A673 (cell line): ENCODE measurements at regions not wholly inside any gene's neighbourhood (a gene's known extent, or its start where the extent isn't known, plus 50 kb on each side); places are given as distances from the start of the nearest gene placed in this dataset.

Experiments used
- BruUV-seq: library from RNA; stranded (reverse); fragments of 400-500 nt; replicated peaks from 2 replicates; lab custom pipeline; 2021; lab: Mats Ljungman, UMichigan
- CTCF ChIA-PET: fragments of 300-600 bp; sonication (Branson Sonifier 250); formaldehyde crosslinking; loops from one replicate; lab custom pipeline; 2022; ENCODE audit warnings: antibody characterized with exemption; lab: Charles Lee
- POLR2A ChIA-PET: fragments of 300-600 bp; sonication (Branson Sonifier 250); formaldehyde crosslinking; loops from one replicate; lab custom pipeline; 2022; ENCODE audit warnings: antibody characterized with exemption; ENCODE audit not compliant: low non-redundant PET; lab: Charles Lee
- DNase-seq: peaks from one replicate; pipeline ENCODE4 v3.0.0-alpha.2; 2015; ENCODE audit warnings: low spot score
- H3K27ac ChIP-seq: fragments of 200-600 bp; sonication (generic); 2 replicates; pipeline ENCODE4 v1.5.1; 2016; ENCODE audit warnings: mixed run types, low read depth, mild to moderate bottlenecking, mixed read lengths, antibody characterized with exemption, low read length; ENCODE audit not compliant: poor library complexity, severe bottlenecking
- H3K27me3 ChIP-seq: fragments of 200-600 bp; sonication (generic); replicated peaks from 2 replicates; pipeline ENCODE4 v1.6.1; 2017; ENCODE audit warnings: mixed run types, low read depth, mild to moderate bottlenecking, mixed read lengths, antibody characterized with exemption, low read length; ENCODE audit not compliant: insufficient read depth, poor library complexity
- H3K36me3 ChIP-seq: fragments of 200-600 bp; sonication (generic); 2 replicates; pipeline ENCODE4 v1.6.1; 2016; ENCODE audit warnings: mixed run types, mild to moderate bottlenecking, mixed read lengths, antibody characterized with exemption, low read length; ENCODE audit not compliant: insufficient read depth, poor library complexity, severe bottlenecking
- H3K4me1 ChIP-seq: fragments of 200-600 bp; sonication (generic); 2 replicates; pipeline ENCODE4 v1.6.1; 2017; ENCODE audit warnings: mixed run types, mild to moderate bottlenecking, mixed read lengths, antibody characterized with exemption, low read length; ENCODE audit not compliant: insufficient read depth, poor library complexity, severe bottlenecking
- H3K4me3 ChIP-seq: fragments of 200-600 bp; sonication (generic); 2 replicates; pipeline ENCODE4 v1.5.1; 2016; ENCODE audit warnings: low read depth, mixed run types, mild to moderate bottlenecking, mixed read lengths, low read length; ENCODE audit not compliant: poor library complexity, severe bottlenecking
- H3K9me3 ChIP-seq: fragments of 200-600 bp; sonication (generic); 2 replicates; pipeline ENCODE4 v1.6.1; 2016; ENCODE audit warnings: mixed run types, low read depth, mild to moderate bottlenecking, mixed read lengths, antibody characterized with exemption, low read length; ENCODE audit not compliant: poor library complexity, severe bottlenecking
- EZH2 ChIP-seq: fragments of 200-600 bp; sonication (generic); IDR thresholded peaks from 2 replicates; pipeline ENCODE4 v1.6.1; 2017; ENCODE audit warnings: borderline replicate concordance, low read depth, mild to moderate bottlenecking, mixed read lengths, antibody characterized with exemption, low read length; ENCODE audit not compliant: poor library complexity, severe bottlenecking
- intact Hi-C: fragments of 100-400 bp; cut with micrococcal nuclease; formaldehyde crosslinking; loops from one replicate; pipeline ENCODE4 v1.10.0; 2022; ENCODE audit not compliant: unreplicated experiment
- TF ChIP-seq, protein P1 (sequence below): fragments of 300-800, 200-600 bp; sonication (generic); conservative IDR thresholded peaks from 2 replicates; pipeline ENCODE4 v1.5.1; 2017; ENCODE audit warnings: low read depth, mild to moderate bottlenecking, antibody characterized with exemption, low read length, moderate library complexity, mixed read lengths

- DNase-seq = no peak
- H3K36me3 ChIP-seq = no peaks in the 10 kb centered on the region
- ChIA-PET CTCF (no interaction called here), POLR2A (no interaction called here)
- H3K4me1 ChIP-seq = no peaks in the 10 kb centered on the region
- intact Hi-C loops = no loop called here
- no peaks in the 10 kb centered on the region for H3K9me3 ChIP-seq
- no peak for TF ChIP-seq EZH2
- TF ChIP-seq, protein P1, sequence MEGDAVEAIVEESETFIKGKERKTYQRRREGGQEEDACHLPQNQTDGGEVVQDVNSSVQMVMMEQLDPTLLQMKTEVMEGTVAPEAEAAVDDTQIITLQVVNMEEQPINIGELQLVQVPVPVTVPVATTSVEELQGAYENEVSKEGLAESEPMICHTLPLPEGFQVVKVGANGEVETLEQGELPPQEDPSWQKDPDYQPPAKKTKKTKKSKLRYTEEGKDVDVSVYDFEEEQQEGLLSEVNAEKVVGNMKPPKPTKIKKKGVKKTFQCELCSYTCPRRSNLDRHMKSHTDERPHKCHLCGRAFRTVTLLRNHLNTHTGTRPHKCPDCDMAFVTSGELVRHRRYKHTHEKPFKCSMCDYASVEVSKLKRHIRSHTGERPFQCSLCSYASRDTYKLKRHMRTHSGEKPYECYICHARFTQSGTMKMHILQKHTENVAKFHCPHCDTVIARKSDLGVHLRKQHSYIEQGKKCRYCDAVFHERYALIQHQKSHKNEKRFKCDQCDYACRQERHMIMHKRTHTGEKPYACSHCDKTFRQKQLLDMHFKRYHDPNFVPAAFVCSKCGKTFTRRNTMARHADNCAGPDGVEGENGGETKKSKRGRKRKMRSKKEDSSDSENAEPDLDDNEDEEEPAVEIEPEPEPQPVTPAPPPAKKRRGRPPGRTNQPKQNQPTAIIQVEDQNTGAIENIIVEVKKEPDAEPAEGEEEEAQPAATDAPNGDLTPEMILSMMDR = no peak
- H3K27me3 ChIP-seq = no peaks in the 10 kb centered on the region
- BruUV-seq = no TSS peak
- no peak overlapping the region for H3K4me3 ChIP-seq
- no peak overlapping the region for H3K27ac ChIP-seq
Observed at GRCh38 chr6:156633291-156633690, 143.9 kb upstream of the ARID1B start.

DNA sequence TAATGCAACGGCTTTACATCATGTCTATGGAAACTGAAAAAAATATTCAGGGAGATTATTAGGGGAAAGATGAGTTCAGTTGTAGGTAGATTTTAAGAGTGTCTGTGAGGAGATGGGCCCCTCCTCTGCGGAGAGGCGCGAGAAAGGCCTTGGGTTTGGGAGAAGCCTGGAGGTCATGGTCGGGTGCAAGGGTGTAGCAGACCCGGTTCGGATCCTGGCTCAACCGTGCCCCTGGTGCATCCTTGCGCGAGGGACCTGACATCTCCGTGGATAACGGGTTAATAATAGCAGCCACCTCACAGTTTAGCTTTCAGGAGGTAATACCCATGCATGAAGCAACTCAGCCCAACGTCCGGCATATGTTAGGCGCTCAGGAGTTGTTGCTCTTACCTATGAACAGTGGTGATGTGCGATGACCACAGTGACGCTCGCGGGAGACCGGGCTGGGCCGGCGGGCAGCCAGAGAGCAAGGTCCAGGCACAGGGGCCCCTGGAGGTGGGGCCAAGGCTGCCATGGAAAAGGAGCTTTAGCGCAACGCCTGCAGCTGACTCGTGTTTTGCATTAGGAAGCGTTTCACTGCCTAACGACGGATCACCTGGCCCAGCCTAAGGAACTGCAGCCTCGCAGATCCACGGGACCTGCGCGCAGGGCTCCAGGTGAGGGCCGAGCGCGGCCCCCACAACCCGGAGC is 146.4 kb upstream of the ARID1B start:
- TF ChIP-seq, protein P1 = no peak
- no peak for TF ChIP-seq EZH2

GRCh38 chr6:156628805-156629204 is 148.4 kb upstream of the ARID1B start:
- ChIA-PET CTCF (no interaction called here), POLR2A (interaction anchor here (0.6 kb wide), 1 partner anchor 48 kb away, joined by 9 read pairs; no protein-coding TSS in a partner anchor)
- H3K9me3 ChIP-seq = no peaks in the 10 kb centered on the region

More for the DNA sequence above, 146.4 kb upstream of the ARID1B start:
- no peak overlapping the region for H3K27ac ChIP-seq
- H3K36me3 ChIP-seq = no peaks in the 10 kb centered on the region
- no peaks in the 10 kb centered on the region for H3K9me3 ChIP-seq
- ChIA-PET CTCF (no interaction called here), POLR2A (no interaction called here)
- no peak for DNase-seq
- intact Hi-C loops = no loop called here
- H3K4me3 ChIP-seq = no peak overlapping the region
- BruUV-seq = no TSS peak
- H3K27me3 ChIP-seq = no peaks in the 10 kb centered on the region
- H3K4me1 ChIP-seq = no peaks in the 10 kb centered on the region

More at GRCh38 chr6:156628805-156629204, 148.4 kb upstream of the ARID1B start:
- H3K4me1 ChIP-seq = no peaks in the 10 kb centered on the region
- H3K36me3 ChIP-seq = no peaks in the 10 kb centered on the region
- intact Hi-C loops = no loop called here
- no TSS peak for BruUV-seq
- no peak overlapping the region for H3K27ac ChIP-seq
- no peaks in the 10 kb centered on the region for H3K27me3 ChIP-seq
- no peak for TF ChIP-seq EZH2
- TF ChIP-seq, protein P1 = no peak
- DNase-seq = no peak
- H3K4me3 ChIP-seq = no peak overlapping the region
